H1 (cell line): ENCODE measurements at regions not wholly inside any gene's neighbourhood (a gene's known extent, or its start where the extent isn't known, plus 50 kb on each side); places are given as distances from the start of the nearest gene placed in this dataset.

Experiments used
- CTCF ChIA-PET: fragments of 300-600 bp; sonication (Branson Sonifier 250); formaldehyde crosslinking; loops from one replicate; lab custom pipeline; 2021; ENCODE audit not compliant: partially characterized antibody; lab: Charles Lee
- POLR2A ChIA-PET: fragments of 300-600 bp; sonication (Branson Sonifier 250); formaldehyde crosslinking; loops from one replicate; lab custom pipeline; 2021; ENCODE audit warnings: inconsistent platforms; ENCODE audit not compliant: partially characterized antibody; lab: Charles Lee
- DNase-seq, 2 experiments: peaks; one replicate each; pipeline versions ENCODE4 v3.0.0 to v3.0.0-alpha.2; 2010 to 2022; ENCODE audit warnings: low spot score in 2 of 2, low read depth in 1 of 2, mixed read lengths in 1 of 2
- FAIRE-seq: peaks from 2 replicates; lab custom pipeline; 2011; peaks lifted over from hg19 to GRCh38; lab: Jason Lieb, UNC
- H2AFZ ChIP-seq: 2 replicates; pipeline ENCODE4 v1.8.1; 2012; ENCODE audit warnings: low read length, inconsistent platforms
- H2AK5ac ChIP-seq: 2 replicates; pipeline ENCODE4 v1.6.1; 2013; ENCODE audit warnings: low read depth, low read length
- H2BK120ac ChIP-seq: replicated peaks from 2 replicates; pipeline ENCODE3; 2013; ENCODE audit warnings: low read depth, low read length, inconsistent platforms
- H2BK12ac ChIP-seq: 2 replicates; pipeline ENCODE4 v1.6.1; 2013; ENCODE audit warnings: low read depth, low read length
- H2BK15ac ChIP-seq: 2 replicates; pipeline ENCODE4 v1.6.1; 2013; ENCODE audit warnings: low read length
- H2BK20ac ChIP-seq: 2 replicates; pipeline ENCODE4 v1.6.1; 2013; ENCODE audit warnings: low read length
- H2BK5ac ChIP-seq: 2 replicates; pipeline ENCODE4 v1.6.1; 2013; ENCODE audit warnings: low read depth, low read length
- H3K14ac ChIP-seq: 2 replicates; pipeline ENCODE4 v1.6.1; 2013; ENCODE audit warnings: inconsistent platforms; ENCODE audit not compliant: insufficient read length
- H3K18ac ChIP-seq: 2 replicates; pipeline ENCODE4 v1.6.1; 2013; ENCODE audit warnings: low read length; ENCODE audit errors: extremely low read depth
- H3K23ac ChIP-seq: 2 replicates; pipeline ENCODE4 v1.6.1; 2013; ENCODE audit warnings: inconsistent platforms; ENCODE audit not compliant: insufficient read length
- H3K23me2 ChIP-seq: 2 replicates; pipeline ENCODE4 v1.6.1; 2013; ENCODE audit warnings: low read depth, low read length
- H3K27ac ChIP-seq: 2 replicates; pipeline ENCODE4 v1.6.1; 2011; ENCODE audit warnings: low read depth, low read length, inconsistent platforms
- H3K27me3 ChIP-seq, 4 experiments: replicated peaks in 1 of 4; 1 replicate in 1 of 4; 2 replicates in 3 of 4; pipeline versions ENCODE4 v1.6.1 to v1.8.1; 2011 to 2013; ENCODE audit warnings: low read length in 3 of 4, mild to moderate bottlenecking in 3 of 4, inconsistent platforms in 2 of 4, mixed read lengths in 2 of 4, moderate library complexity in 1 of 4; ENCODE audit not compliant: control insufficient read depth in 3 of 4, insufficient read depth in 3 of 4; ENCODE audit errors: extremely low read depth in 1 of 4
- H3K36me3 ChIP-seq, 4 experiments: 2 replicates each; pipeline versions ENCODE4 v1.6.1 to v1.8.1; 2011 to 2013; ENCODE audit warnings: mild to moderate bottlenecking in 4 of 4, low read length in 3 of 4, moderate library complexity in 2 of 4, control low read depth in 1 of 4, inconsistent platforms in 1 of 4; ENCODE audit not compliant: insufficient read depth in 4 of 4, control insufficient read depth in 2 of 4
- H3K4ac ChIP-seq: replicated peaks from 2 replicates; pipeline ENCODE3; 2013; ENCODE audit warnings: low read length, low read depth, mixed read lengths, inconsistent platforms; ENCODE audit not compliant: insufficient read length
- H3K4me1 ChIP-seq, 4 experiments: replicated peaks in 1 of 4; 1 replicate in 1 of 4; 2 replicates in 3 of 4; pipeline versions ENCODE4 v1.6.1 to v1.8.1; 2011 to 2013; ENCODE audit warnings: low read length in 3 of 4, inconsistent platforms in 2 of 4, mixed read lengths in 1 of 4; ENCODE audit not compliant: insufficient read depth in 4 of 4, control insufficient read depth in 3 of 4
- H3K4me2 ChIP-seq, 2 experiments: 2 replicates each; pipeline versions ENCODE4 v1.6.1 to v1.8.1; 2011 to 2013; ENCODE audit warnings: low read depth in 2 of 2, low read length in 2 of 2, control low read depth in 1 of 2, inconsistent platforms in 1 of 2, mild to moderate bottlenecking in 1 of 2; ENCODE audit not compliant: insufficient read depth in 1 of 2
- H3K4me3 ChIP-seq, 4 experiments: fragments of 200-600, 300-600 bp in 1 of 4; sonication (generic), shearing (Covaris generic), sonication (Bioruptor Twin) in 1 of 4; 2 replicates each; pipeline versions ENCODE4 v1.5.1 to v1.8.1; 2011 to 2016; ENCODE audit warnings: low read length in 4 of 4, low read depth in 3 of 4, control low read depth in 2 of 4, inconsistent platforms in 2 of 4, mild to moderate bottlenecking in 2 of 4, mixed read lengths in 1 of 4, moderate library complexity in 1 of 4; ENCODE audit not compliant: insufficient read depth in 2 of 4; ENCODE audit errors: extremely low read depth in 1 of 4
- H3K56ac ChIP-seq: replicated peaks from 2 replicates; pipeline ENCODE3; 2013; ENCODE audit warnings: low read depth, mild to moderate bottlenecking, mixed read lengths, low read length, inconsistent platforms; ENCODE audit not compliant: insufficient read length
- H3K79me1 ChIP-seq: 2 replicates; pipeline ENCODE4 v1.6.1; 2013; ENCODE audit warnings: low read depth, low read length, control low read depth
- H3K79me2 ChIP-seq, 2 experiments: 2 replicates each; pipeline versions ENCODE4 v1.6.1 to v1.8.1; 2012 to 2013; ENCODE audit warnings: low read length in 2 of 2, mild to moderate bottlenecking in 2 of 2, inconsistent platforms in 1 of 2; ENCODE audit not compliant: insufficient read depth in 2 of 2, control insufficient read depth in 1 of 2
- H3K9ac ChIP-seq, 4 experiments: replicated peaks in 1 of 4; 1 replicate in 1 of 4; 2 replicates in 3 of 4; pipeline versions ENCODE4 v1.6.1 to v1.8.1; 2011 to 2013; ENCODE audit warnings: low read depth in 3 of 4, low read length in 3 of 4, control low read depth in 2 of 4, mild to moderate bottlenecking in 2 of 4, moderate library complexity in 2 of 4, inconsistent platforms in 1 of 4; ENCODE audit errors: extremely low read depth in 1 of 4
- H3K9me3 ChIP-seq, 2 experiments: 2 replicates each; pipeline versions ENCODE4 v1.6.1 to v1.8.1; 2012 to 2013; ENCODE audit warnings: mild to moderate bottlenecking in 2 of 2, moderate library complexity in 2 of 2, control low read depth in 1 of 2, inconsistent platforms in 1 of 2, low read depth in 1 of 2, low read length in 1 of 2, mixed read lengths in 1 of 2; ENCODE audit not compliant: insufficient read depth in 2 of 2
- H4K20me1 ChIP-seq, 2 experiments: replicated peaks in 1 of 2; 2 replicates each; pipeline versions ENCODE3 to v1.8.1; 2011 to 2013; ENCODE audit warnings: inconsistent platforms in 2 of 2, low read length in 2 of 2, mild to moderate bottlenecking in 1 of 2; ENCODE audit not compliant: insufficient read depth in 2 of 2, control insufficient read depth in 1 of 2
- H4K5ac ChIP-seq: 2 replicates; pipeline ENCODE4 v1.6.1; 2013; ENCODE audit warnings: low read length, low read depth, mixed read lengths, inconsistent platforms; ENCODE audit not compliant: insufficient read length
- H4K8ac ChIP-seq: 2 replicates; pipeline ENCODE4 v1.8.0; 2013; ENCODE audit warnings: mild to moderate bottlenecking, moderate library complexity, low read length, inconsistent platforms; ENCODE audit not compliant: insufficient read depth; ENCODE audit errors: extremely low read depth
- H4K91ac ChIP-seq: replicated peaks from 2 replicates; pipeline ENCODE3; 2013; ENCODE audit warnings: low read length, mixed read lengths, inconsistent platforms; ENCODE audit not compliant: insufficient read length
- BCL11A ChIP-seq, 2 experiments: IDR thresholded peaks; one replicate each; pipeline ENCODE4 v1.6.1; 2011; ENCODE audit warnings: low read depth in 2 of 2, low read length in 2 of 2, mild to moderate bottlenecking in 2 of 2
- CBX8 ChIP-seq: fragments of 300-800, 300-1000 bp; sonication (generic); IDR thresholded peaks from 2 replicates; pipeline ENCODE4 v1.7.1; 2016; ENCODE audit warnings: low read depth, low read length, borderline replicate concordance
- CEBPB ChIP-seq: IDR thresholded peaks from 2 replicates; pipeline ENCODE4 v1.6.1; 2012; ENCODE audit warnings: low read depth, low read length
- GABPA ChIP-seq: IDR thresholded peaks from 2 replicates; pipeline ENCODE4 v1.6.1; 2011; ENCODE audit warnings: mild to moderate bottlenecking, low read length, moderate library complexity, borderline replicate concordance; ENCODE audit not compliant: insufficient read depth
- GTF2F1 ChIP-seq: IDR thresholded peaks from 2 replicates; pipeline ENCODE4 v1.6.1; 2012; ENCODE audit warnings: low read depth, low read length, improper control_type of control experiment, borderline replicate concordance
- HDAC2 ChIP-seq, 2 experiments: fragments of 300-600 bp in 1 of 2; sonication (generic) in 1 of 2; IDR thresholded peaks; 2 replicates each; pipeline ENCODE4 v1.6.1; 2011 to 2012; ENCODE audit warnings: low read depth in 2 of 2, low read length in 2 of 2, mild to moderate bottlenecking in 2 of 2, moderate library complexity in 2 of 2, borderline replicate concordance in 1 of 2, inconsistent platforms in 1 of 2
- JUND ChIP-seq: IDR thresholded peaks from 2 replicates; pipeline ENCODE4 v1.6.1; 2011; ENCODE audit warnings: mild to moderate bottlenecking, improper control_type of control experiment, low read length
- KDM1A ChIP-seq: fragments of 200-600, 300-600 bp; sonication (generic); IDR thresholded peaks from 2 replicates; pipeline ENCODE4 v1.7.1; 2016; ENCODE audit warnings: mild to moderate bottlenecking, low read length, borderline replicate concordance
- RAD21 ChIP-seq, 2 experiments: IDR thresholded peaks in 1 of 2; conservative IDR thresholded peaks in 1 of 2; 2 replicates each; pipeline ENCODE4 v1.6.1; 2011; ENCODE audit warnings: low read depth in 2 of 2, low read length in 2 of 2, improper control_type of control experiment in 1 of 2, inconsistent platforms in 1 of 2, mild to moderate bottlenecking in 1 of 2, moderate library complexity in 1 of 2
- RNF2 ChIP-seq: fragments of 200-900, 300-1000 bp; sonication (generic); IDR thresholded peaks from 2 replicates; pipeline ENCODE4 v1.7.1; 2016; ENCODE audit warnings: borderline replicate concordance, low read depth, mild to moderate bottlenecking, antibody characterized with exemption, low read length; ENCODE audit not compliant: poor library complexity, severe bottlenecking; ENCODE audit errors: missing control alignments
- SIX5 ChIP-seq: IDR thresholded peaks from 2 replicates; pipeline ENCODE4 v1.6.1; 2011; ENCODE audit warnings: mild to moderate bottlenecking, low read depth, low read length
- TAF1 ChIP-seq: IDR thresholded peaks from 2 replicates; pipeline ENCODE4 v1.6.1; 2011; ENCODE audit warnings: mild to moderate bottlenecking, low read depth, low read length
- ZNF274 ChIP-seq: IDR thresholded peaks from 2 replicates; pipeline ENCODE4 v1.7.0; 2012; ENCODE audit warnings: low read length, borderline replicate concordance; ENCODE audit errors: extremely low read depth
- WGBS, 2 experiments: shearing (Covaris generic) in 1 of 2; methylation state at CpG; one replicate each; pipeline versions ENCODE4 v1.1.6 to v1.1.7; 2013 to 2015; ENCODE audit warnings: low lambda C conversion rate in 2 of 2, mixed read lengths in 2 of 2, inconsistent platforms in 1 of 2, low coverage in 1 of 2, missing lambda C conversion rate in 1 of 2; ENCODE audit not compliant: insufficient replicate concordance in 2 of 2, insufficient coverage in 1 of 2, insufficient read length in 1 of 2; ENCODE audit errors: extremely low coverage in 1 of 2, missing lambda C conversion rate in 1 of 2; 5-methylcytosine and 5-hydroxymethylcytosine counted together

- ChIA-PET CTCF (interaction anchor here (1.0 to 1.7 kb wide), 4 partner anchors 8 to 342 kb away, joined by 3 to 6 read pairs (median 4); no protein-coding TSS in a partner anchor), POLR2A (no interaction called here)
- Histone ChIP-seq H3K9me3 (no peaks in the 10 kb centered on the region), H4K8ac (no peak overlapping the region; the same call in 1 of the 2 replicates), H2BK5ac (no peak overlapping the region), H3K9ac (no peak overlapping the region), H4K5ac (no peak overlapping the region), H3K36me3 (no peaks in the 10 kb centered on the region), H2BK120ac (no peak overlapping the region), H4K20me1 (no peaks in the 10 kb centered on the region), H3K23me2 (no peaks in the 10 kb centered on the region), H3K4me3 (no peak overlapping the region), H3K56ac (no peak overlapping the region), H2AFZ (no peak overlapping the region), H3K79me2 (no peaks in the 10 kb centered on the region), H3K4ac (no peak overlapping the region), H3K4me2 (no peak overlapping the region), H4K91ac (no peak overlapping the region), H2BK20ac (no peak overlapping the region), H3K27ac (no peak overlapping the region), H3K27me3 (no peaks in the 10 kb centered on the region), H2BK15ac (0 out of 2 replicates have a peak overlapping the region, but pooled peaks have one; percentile 49), H2AK5ac (no peak overlapping the region), H3K4me1 (peaks cover 0 to 5% (median 0%) of the 10 kb centered on the region in 4 experiments; a peak in 2 of 7 replicates), H3K14ac (no peak overlapping the region), H3K23ac (no peak overlapping the region), H2BK12ac (no peak overlapping the region), H3K79me1 (no peaks in the 10 kb centered on the region), H3K18ac (no peak overlapping the region)
- no peak for DNase-seq
- no peak for FAIRE-seq
- WGBS, 2 experiments = 69% methylated on average over 15 of the region's 15 CpGs; no CpG with 5 or more reads in 1 of the 2 experiments
- no peak for TF ChIP-seq ZNF274
- TF ChIP-seq RAD21 (IDR thresholded peaks at IDR 0.05 in 1 of 2, conservative IDR thresholded peaks at IDR 0.05 in 1 of 2; ENCODE audit: low read depth in 2 of 2, low read length in 2 of 2) = no peak
- TF ChIP-seq SIX5 = no peak
- TF ChIP-seq JUND = no peak
- TF ChIP-seq TAF1 = no peak
- TF ChIP-seq KDM1A = no peak
- TF ChIP-seq GABPA = no peak
- TF ChIP-seq CEBPB = no peak
- TF ChIP-seq RNF2 = no peak
- no peak for TF ChIP-seq BCL11A (IDR thresholded peaks at IDR 0.05; ENCODE audit: low read depth in 2 of 2, low read length in 2 of 2)
- TF ChIP-seq CBX8 = no peak
- TF ChIP-seq GTF2F1 = no peak
- no peak for TF ChIP-seq HDAC2 (IDR thresholded peaks at IDR 0.05; ENCODE audit: borderline replicate concordance in 1 of 2, low read depth in 2 of 2, low read length in 2 of 2)
These were observed 206.5 kb upstream of the RREB1 start for GRCh38 chr6:6901205-6901719.
